PC-9 (cell line): ENCODE measurements at regions not wholly inside any gene's neighbourhood (a gene's known extent, or its start where the extent isn't known, plus 50 kb on each side); places are given as distances from the start of the nearest gene placed in this dataset.

ENCODE experiments used
- BruUV-seq: library from RNA; stranded (reverse); fragments of 400-500 nt; replicated peaks from 2 replicates; lab custom pipeline; 2021; lab: Mats Ljungman, UMichigan
- CTCF ChIA-PET: fragments of 300-600 bp; sonication (Branson Sonifier 250); formaldehyde crosslinking; loops from one replicate; lab custom pipeline; 2022; ENCODE audit warnings: antibody characterized with exemption; lab: Charles Lee
- POLR2A ChIA-PET: fragments of 300-600 bp; sonication (Branson Sonifier 250); formaldehyde crosslinking; loops from one replicate; lab custom pipeline; 2022; ENCODE audit warnings: antibody characterized with exemption; ENCODE audit not compliant: unreplicated experiment; lab: Charles Lee
- DNase-seq, 2 experiments: peaks; one replicate each; pipeline versions ENCODE4 v3.0.0 to v3.0.0-alpha.2; 2015 to 2022; ENCODE audit warnings: mixed read lengths in 1 of 2
- H2AFZ ChIP-seq: fragments of 200-600 bp; sonication (generic); 2 replicates; pipeline ENCODE4 v1.8.1; 2017; ENCODE audit warnings: antibody characterized with exemption
- H3F3A ChIP-seq: fragments of 200-600 bp; sonication (generic); 2 replicates; pipeline ENCODE4 v1.8.1; 2017; ENCODE audit warnings: antibody characterized with exemption, mild to moderate bottlenecking, low read depth; ENCODE audit not compliant: insufficient read depth
- H3K27ac ChIP-seq: fragments of 200-600 bp; sonication (generic); 2 replicates; pipeline ENCODE4 v1.6.1; 2016; ENCODE audit warnings: mixed run types
- H3K27me3 ChIP-seq: fragments of 200-600 bp; sonication (generic); 2 replicates; pipeline ENCODE4 v1.6.1; 2016; ENCODE audit warnings: low read depth, mixed run types; ENCODE audit not compliant: insufficient read depth
- H3K36me3 ChIP-seq: fragments of 200-600 bp; sonication (generic); 2 replicates; pipeline ENCODE4 v1.6.1; 2016; ENCODE audit warnings: low read depth, mixed run types
- H3K4me1 ChIP-seq: fragments of 200-600 bp; sonication (generic); replicated peaks from 2 replicates; pipeline ENCODE4 v1.6.1; 2016; ENCODE audit warnings: mixed run types; ENCODE audit not compliant: insufficient read depth
- H3K4me2 ChIP-seq: fragments of 200-600 bp; sonication (generic); 2 replicates; pipeline ENCODE4 v1.6.1; 2017; ENCODE audit warnings: mixed run types
- H3K4me3 ChIP-seq: fragments of 200-600 bp; sonication (generic); 2 replicates; pipeline ENCODE4 v1.6.1; 2016; ENCODE audit warnings: mixed run types
- H3K79me2 ChIP-seq: fragments of 200-600 bp; sonication (generic); 2 replicates; pipeline ENCODE4 v1.6.1; 2017; ENCODE audit warnings: low read depth, mixed run types
- H3K9me2 ChIP-seq: fragments of 200-600 bp; sonication (generic); 2 replicates; pipeline ENCODE4 v1.8.1; 2017; ENCODE audit warnings: mild to moderate bottlenecking; ENCODE audit not compliant: insufficient read depth
- H3K9me3 ChIP-seq: fragments of 200-600 bp; sonication (generic); 2 replicates; pipeline ENCODE4 v1.8.1; 2016; ENCODE audit warnings: low read depth; ENCODE audit not compliant: insufficient read depth
- H4K20me1 ChIP-seq: fragments of 200-600 bp; sonication (generic); 2 replicates; pipeline ENCODE4 v1.8.1; 2017; ENCODE audit not compliant: insufficient read depth
- EZH2 ChIP-seq: fragments of 200-600 bp; sonication (generic); IDR thresholded peaks from 2 replicates; pipeline ENCODE4 v1.8.0; 2017; ENCODE audit warnings: antibody characterized with exemption, low read depth
- intact Hi-C: fragments of 100-400 bp; cut with micrococcal nuclease; formaldehyde crosslinking; loops from one replicate; pipeline ENCODE4 v1.10.0; 2022; ENCODE audit not compliant: unreplicated experiment
- TF ChIP-seq, protein P1 (sequence below): fragments of 200-600 bp; sonication (generic); conservative IDR thresholded peaks from 2 replicates; pipeline ENCODE4 v1.6.1; 2017; ENCODE audit warnings: mixed run types, antibody characterized with exemption, mild to moderate bottlenecking, moderate library complexity

DNA sequence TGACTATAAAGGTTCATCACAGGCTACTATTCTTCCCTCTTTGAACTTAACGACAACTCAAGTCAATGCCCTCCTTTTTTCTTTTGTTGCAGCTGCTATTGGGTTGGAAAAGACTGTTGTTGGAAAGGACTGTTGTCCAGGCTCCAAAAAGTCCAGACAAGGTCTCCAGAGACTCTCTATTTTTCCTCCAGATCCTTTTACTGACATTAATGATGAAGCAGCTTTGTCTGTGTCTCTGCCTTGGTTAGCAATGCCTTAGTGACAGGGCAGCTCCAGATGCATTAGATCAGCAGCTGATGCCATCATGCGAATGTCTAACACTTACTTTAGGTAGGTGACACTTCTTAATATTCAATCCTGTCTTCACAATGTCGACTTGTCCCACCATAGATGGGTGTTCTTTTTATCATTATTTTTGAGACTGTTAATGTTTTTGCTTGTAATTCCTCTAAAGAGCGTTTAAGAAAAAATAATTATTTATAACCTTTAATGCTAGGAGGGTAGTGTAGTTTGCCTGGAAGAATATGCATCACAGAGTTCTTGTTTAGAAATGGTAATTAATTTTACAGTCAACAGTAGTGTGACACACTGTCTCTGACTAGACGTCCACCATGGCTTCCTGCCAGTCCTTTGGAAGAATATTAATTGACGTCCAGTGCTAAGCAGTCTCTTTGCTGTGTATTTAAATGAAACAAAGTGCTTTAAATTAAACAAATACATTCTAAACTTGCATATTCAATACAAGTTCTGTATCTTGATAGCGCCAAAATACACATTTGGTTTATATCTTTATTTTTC lies 492.2 kb downstream of the NR2F1-AS1 start:
- Histone ChIP-seq H3K27ac (no peak overlapping the region), H4K20me1 (no peaks in the 10 kb centered on the region), H3K9me2 (no peaks in the 10 kb centered on the region), H3K4me2 (no peak overlapping the region), H3K9me3 (no peaks in the 10 kb centered on the region), H3K4me3 (no peak overlapping the region), H3K27me3 (no peaks in the 10 kb centered on the region), H2AFZ (no peak overlapping the region), H3K4me1 (peaks cover 7% of the 10 kb centered on the region; the same call in 1 of the 2 replicates), H3K36me3 (no peaks in the 10 kb centered on the region), H3K79me2 (no peaks in the 10 kb centered on the region), H3F3A (no peaks in the 10 kb centered on the region)
- BruUV-seq = no TSS peak
- ChIA-PET CTCF (no interaction called here), POLR2A (no interaction called here)
- no peak for DNase-seq
- TF ChIP-seq EZH2 = no peak
- TF ChIP-seq, protein P1, sequence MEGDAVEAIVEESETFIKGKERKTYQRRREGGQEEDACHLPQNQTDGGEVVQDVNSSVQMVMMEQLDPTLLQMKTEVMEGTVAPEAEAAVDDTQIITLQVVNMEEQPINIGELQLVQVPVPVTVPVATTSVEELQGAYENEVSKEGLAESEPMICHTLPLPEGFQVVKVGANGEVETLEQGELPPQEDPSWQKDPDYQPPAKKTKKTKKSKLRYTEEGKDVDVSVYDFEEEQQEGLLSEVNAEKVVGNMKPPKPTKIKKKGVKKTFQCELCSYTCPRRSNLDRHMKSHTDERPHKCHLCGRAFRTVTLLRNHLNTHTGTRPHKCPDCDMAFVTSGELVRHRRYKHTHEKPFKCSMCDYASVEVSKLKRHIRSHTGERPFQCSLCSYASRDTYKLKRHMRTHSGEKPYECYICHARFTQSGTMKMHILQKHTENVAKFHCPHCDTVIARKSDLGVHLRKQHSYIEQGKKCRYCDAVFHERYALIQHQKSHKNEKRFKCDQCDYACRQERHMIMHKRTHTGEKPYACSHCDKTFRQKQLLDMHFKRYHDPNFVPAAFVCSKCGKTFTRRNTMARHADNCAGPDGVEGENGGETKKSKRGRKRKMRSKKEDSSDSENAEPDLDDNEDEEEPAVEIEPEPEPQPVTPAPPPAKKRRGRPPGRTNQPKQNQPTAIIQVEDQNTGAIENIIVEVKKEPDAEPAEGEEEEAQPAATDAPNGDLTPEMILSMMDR = no peak
- intact Hi-C loops = no loop called here

DNA sequence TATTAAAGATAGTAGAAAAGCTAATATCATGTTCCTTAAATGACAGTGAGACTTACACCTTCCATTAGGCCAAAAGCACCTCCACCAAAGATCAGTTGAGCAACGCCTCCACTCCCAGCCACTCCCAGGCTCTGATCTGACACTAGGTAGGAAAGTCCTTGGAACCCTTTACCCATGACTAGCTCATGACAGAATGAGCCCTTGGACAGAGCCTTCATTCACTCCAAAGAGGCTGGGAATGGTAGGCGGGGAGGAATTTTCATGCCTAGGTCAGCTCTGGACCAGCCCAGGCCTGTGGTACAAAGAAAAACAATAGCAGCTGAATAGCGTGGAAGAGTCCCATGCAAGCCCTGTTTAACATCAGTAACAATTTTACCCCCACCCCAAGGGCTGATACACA lies 493.7 kb downstream of the NR2F1-AS1 start:
- intact Hi-C loops = no loop called here
- ChIA-PET POLR2A (no interaction called here), CTCF (no interaction called here)
- DNase-seq = no peak
- no peak overlapping the region for H3K27ac ChIP-seq
- 0 out of 2 replicates have a peak, but pooled peaks cover 2% of the 10 kb centered on the region for H3K9me3 ChIP-seq
- H3K79me2 ChIP-seq = no peaks in the 10 kb centered on the region
- no peaks in the 10 kb centered on the region for H3K27me3 ChIP-seq
- no peak overlapping the region for H2AFZ ChIP-seq
- BruUV-seq = no TSS peak
- no peaks in the 10 kb centered on the region for H4K20me1 ChIP-seq
- H3F3A ChIP-seq = no peaks in the 10 kb centered on the region
- peaks cover under 1% of the 10 kb centered on the region; the same call in 1 of the 2 replicates for H3K4me1 ChIP-seq
- no peaks in the 10 kb centered on the region for H3K9me2 ChIP-seq
- H3K4me3 ChIP-seq = no peak overlapping the region
- no peaks in the 10 kb centered on the region for H3K36me3 ChIP-seq
- no peak overlapping the region for H3K4me2 ChIP-seq
- no peak for TF ChIP-seq EZH2
- TF ChIP-seq, protein P1 = no peak

DNA sequence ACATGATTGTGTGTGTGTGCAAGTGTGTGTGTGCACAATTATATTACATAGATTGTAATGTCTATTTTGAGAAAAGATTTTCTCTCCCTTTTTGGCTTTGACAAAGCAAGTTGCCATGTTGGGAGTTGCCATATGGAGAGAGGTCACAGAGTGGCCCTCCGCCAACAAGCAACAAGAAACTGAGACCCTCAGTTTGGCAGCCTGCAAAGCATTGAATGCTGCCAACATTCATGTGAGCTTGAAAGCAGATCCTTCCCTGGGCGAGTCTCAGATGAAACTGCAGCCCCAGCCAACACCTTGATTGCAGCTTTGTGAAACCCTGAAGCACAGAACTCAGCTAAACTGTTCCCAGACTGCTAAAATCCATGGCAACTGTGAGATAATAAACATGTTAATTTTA lies 498.0 kb downstream of the NR2F1-AS1 start:
- TF ChIP-seq, protein P1 = no peak
- TF ChIP-seq EZH2 = no peak
- Histone ChIP-seq H3K79me2 (no peaks in the 10 kb centered on the region), H3K4me2 (no peak overlapping the region), H3K4me1 (peaks cover 21% of the 10 kb centered on the region), H3K4me3 (no peak overlapping the region), H3K9me3 (peaks cover 7% of the 10 kb centered on the region; the same call in 1 of the 2 replicates), H3K9me2 (no peaks in the 10 kb centered on the region), H4K20me1 (no peaks in the 10 kb centered on the region), H3K36me3 (no peaks in the 10 kb centered on the region), H2AFZ (no peak overlapping the region), H3K27ac (no peak overlapping the region), H3F3A (peaks cover 17% of the 10 kb centered on the region), H3K27me3 (no peaks in the 10 kb centered on the region)
- POLR2A ChIA-PET = no interaction called here
- BruUV-seq = no TSS peak
- CTCF ChIA-PET = no interaction called here
- intact Hi-C loops = no loop called here
- DNase-seq = no peak
